Pancreas (tissue), 10 donors: ENCODE measurements at regions not wholly inside any gene's neighbourhood (a gene's known extent, or its start where the extent isn't known, plus 50 kb on each side); places are given as distances from the start of the nearest gene placed in this dataset.

Source experiments
- ATAC-seq, 4 donors: fragments of 200-7000 bp; cut with Tn5 transposase; one replicate each; pipeline versions ENCODE4 v1.8.0 to v1.9.1; 2020; ENCODE audit warnings: mild to moderate bottlenecking in 4 of 4, moderate library complexity in 4 of 4
- DNase-seq, 6 donors: peaks; one replicate each; pipeline ENCODE4 v3.0.0-alpha.2; 2020
- FAIRE-seq: peaks from 2 replicates; lab custom pipeline; 2012; peaks lifted over from hg19 to GRCh38; lab: Jason Lieb, UNC
- H3K27ac ChIP-seq, 4 donors: fragments of 200-600 bp; sonication (generic); 1 replicate in 3 of 4; 2 replicates in 1 of 4; pipeline versions ENCODE4 v1.5.0 to v1.8.0; 2020
- H3K27me3 ChIP-seq, 4 donors: fragments of 200-600 bp; one replicate each; pipeline ENCODE4 v1.8.0; 2021
- H3K36me3 ChIP-seq, 3 donors: fragments of 200-600 bp; sonication (generic) in 1 of 3; one replicate each; pipeline versions ENCODE4 v1.5.0 to v1.8.0; 2020 to 2021
- H3K4me1 ChIP-seq, 3 donors: fragments of 200-600 bp; one replicate each; pipeline ENCODE4 v1.8.0; 2021
- H3K4me3 ChIP-seq, 4 donors: fragments of 200-600 bp; sonication (generic) in 2 of 4; one replicate each; pipeline versions ENCODE4 v1.5.0 to v1.8.0; 2020 to 2021
- H3K9me3 ChIP-seq, 4 donors: fragments of 200-600 bp; one replicate each; pipeline ENCODE4 v1.8.0; 2021
- CTCF ChIP-seq, 4 donors: fragments of 200-600 bp; sonication (generic) in 3 of 4; IDR thresholded peaks; one replicate each; pipeline versions ENCODE4 v1.5.0 to v1.8.0; 2021; ENCODE audit warnings: antibody characterized with exemption in 4 of 4
- WGBS, 2 donors: extraction: QIAGEN DNeasy Blood & Tissue Kit; methylation state at CpG; one replicate each; pipeline ENCODE4 v1.1.7; 2013; 5-methylcytosine and 5-hydroxymethylcytosine counted together
- intact Hi-C, 3 donors: fragments of 100-400 bp; cut with DNase I; formaldehyde crosslinking; loops; one replicate each; pipeline versions ENCODE4 v1.11.1 to v1.14.2; 2022
- donor health status: healthy with polysubstance abuse.
- donor health status: DM: no; HTN: no; CAD: no; lungs with moderate emphysema.
- donor health status: DM: no; HTN: no; CAD: no.
- donor health status: control.
- donor health status: control.
- donor health status: Bipolar disorder and iron deficiency.
- donor health status: DM: yes; HTN: yes; CAD: no.
- donor health status: DM: no; HTN: no; CAD: no.
- donor health status: DM: no; HTN: no; CAD: no.
- donor health status: DM: yes; HTN: yes; CAD: no.

GRCh38 chr10:64071218-64071617 lies 550.0 kb downstream of the REEP3 start:
- TF ChIP-seq CTCF (IDR thresholded peaks at IDR 0.05): no peak
- DNase-seq (no peak), ATAC-seq (no peak), FAIRE-seq (no peak)
- no peaks in the 10 kb centered on the region for H3K27me3 ChIP-seq
- no peaks in the 10 kb centered on the region for H3K9me3 ChIP-seq
- intact Hi-C loops: no loop called here
- H3K27ac ChIP-seq: no peak overlapping the region
- no peaks in the 10 kb centered on the region for H3K36me3 ChIP-seq
- no peak overlapping the region for H3K4me3 ChIP-seq
- 59 to 80% methylated on average over 5 of the region's 5 CpGs for WGBS, 2 donors
- no peaks in the 10 kb centered on the region for H3K4me1 ChIP-seq

GRCh38 chr10:64075604-64076003 lies 554.4 kb downstream of the REEP3 start:
- WGBS, 2 donors: 29 to 40% methylated on average over 2 of the region's 2 CpGs
- TF ChIP-seq CTCF (IDR thresholded peaks at IDR 0.05): no peak
- DNase-seq (no peak), ATAC-seq (no peak), FAIRE-seq (no peak)
- no peak overlapping the region for H3K27ac ChIP-seq
- no peaks in the 10 kb centered on the region for H3K36me3 ChIP-seq
- intact Hi-C loops: no loop called here
- H3K27me3 ChIP-seq: no peaks in the 10 kb centered on the region
- no peaks in the 10 kb centered on the region for H3K4me1 ChIP-seq
- no peaks in the 10 kb centered on the region for H3K9me3 ChIP-seq
- no peak overlapping the region for H3K4me3 ChIP-seq

GRCh38 chr10:64076322-64076940 lies 555.2 kb downstream of the REEP3 start:
- TF ChIP-seq CTCF (IDR thresholded peaks at IDR 0.05): no peak
- ATAC-seq (no peak), FAIRE-seq (no peak), DNase-seq (no peak)
- H3K36me3 ChIP-seq: no peaks in the 10 kb centered on the region
- H3K27ac ChIP-seq: no peak overlapping the region
- H3K4me3 ChIP-seq: no peak overlapping the region
- no peaks in the 10 kb centered on the region for H3K4me1 ChIP-seq
- 81 to 93% methylated on average over 7 of the region's 7 CpGs for WGBS, 2 donors
- H3K27me3 ChIP-seq: no peaks in the 10 kb centered on the region
- intact Hi-C loops: no loop called here
- no peaks in the 10 kb centered on the region for H3K9me3 ChIP-seq

- Histone ChIP-seq H3K4me1 (no peaks in the 10 kb centered on the region), H3K36me3 (no peaks in the 10 kb centered on the region), H3K4me3 (no peak overlapping the region), H3K9me3 (no peaks in the 10 kb centered on the region), H3K27ac (no peak overlapping the region), H3K27me3 (no peaks in the 10 kb centered on the region)
- no peak for FAIRE-seq
- intact Hi-C loops: no loop called here
- no peak for TF ChIP-seq CTCF (IDR thresholded peaks at IDR 0.05)
- no peak for DNase-seq
- 55 to 65% methylated on average over 1 of the region's 1 CpG for WGBS, 2 donors
- no peak for ATAC-seq
These were observed 558.1 kb downstream of the REEP3 start for GRCh38 chr10:64079341-64079740.

- no peaks in the 10 kb centered on the region for H3K9me3 ChIP-seq
- no peak overlapping the region for H3K4me3 ChIP-seq
- H3K27ac ChIP-seq: no peak overlapping the region
- no peak for TF ChIP-seq CTCF (IDR thresholded peaks at IDR 0.05)
- no peaks in the 10 kb centered on the region for H3K27me3 ChIP-seq
- FAIRE-seq (no peak), ATAC-seq (no peak), DNase-seq (no peak)
- H3K36me3 ChIP-seq: no peaks in the 10 kb centered on the region
- no peaks in the 10 kb centered on the region for H3K4me1 ChIP-seq
- intact Hi-C loops: no loop called here
- 89 to 94% methylated on average over 1 of the region's 1 CpG for WGBS, 2 donors
These were observed 558.9 kb downstream of the REEP3 start for GRCh38 chr10:64080071-64080470.
